WI38 (cell line): ENCODE measurements at regions not wholly inside any gene's neighbourhood (a gene's known extent, or its start where the extent isn't known, plus 50 kb on each side); places are given as distances from the start of the nearest gene placed in this dataset.

Source experiments
- H3K4me3 ChIP-seq: 2 replicates; pipeline ENCODE4 v1.5.1; 2011; ENCODE audit warnings: low read depth, mild to moderate bottlenecking, control low read depth, low read length
- TF ChIP-seq, protein P1 (sequence below): IDR thresholded peaks from 2 replicates; pipeline ENCODE4 v1.5.1; 2012; ENCODE audit warnings: low read depth, mild to moderate bottlenecking, control low read depth, low read length

DNA sequence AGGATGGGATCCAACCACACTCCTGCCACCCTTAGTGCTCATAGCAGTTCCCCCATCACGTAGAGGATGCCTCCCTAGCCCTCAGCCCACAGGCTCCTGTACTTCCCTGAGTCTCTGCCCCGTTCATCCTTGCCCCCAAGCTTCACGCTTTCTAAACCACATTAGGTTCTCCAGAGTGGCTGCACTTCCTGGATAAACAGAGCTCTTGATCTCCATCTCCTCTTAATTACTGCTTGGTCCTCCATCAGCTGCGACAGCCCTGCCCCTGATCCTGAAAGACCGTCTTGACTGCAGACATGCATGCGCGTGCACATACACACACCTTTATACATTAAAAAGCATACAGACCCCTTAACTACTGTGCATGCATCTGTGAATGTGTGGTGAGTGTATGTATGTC lies 530.0 kb downstream of the BCL11B start:
- no peak overlapping the region for H3K4me3 ChIP-seq

DNA sequence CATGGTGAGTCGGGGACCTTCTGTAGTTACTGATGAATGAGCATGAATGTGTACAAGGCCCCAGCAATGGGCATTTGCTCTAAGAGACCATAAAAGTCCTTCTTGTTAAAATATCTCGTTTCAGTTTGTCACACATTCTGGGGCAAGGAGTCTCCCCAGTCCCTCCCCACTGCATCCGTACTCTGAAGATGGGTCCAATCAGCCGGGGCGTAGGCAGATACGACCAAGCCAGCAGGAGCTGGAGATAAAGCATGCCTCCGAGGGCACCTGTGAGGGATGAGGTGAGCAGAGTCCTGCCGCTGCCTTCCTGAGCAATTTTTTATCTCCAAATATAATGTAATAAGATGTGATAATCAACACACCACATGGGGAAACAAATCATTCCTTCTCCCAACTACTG lies 528.5 kb downstream of the BCL11B start:
- no peak overlapping the region for H3K4me3 ChIP-seq
- TF ChIP-seq, protein P1, sequence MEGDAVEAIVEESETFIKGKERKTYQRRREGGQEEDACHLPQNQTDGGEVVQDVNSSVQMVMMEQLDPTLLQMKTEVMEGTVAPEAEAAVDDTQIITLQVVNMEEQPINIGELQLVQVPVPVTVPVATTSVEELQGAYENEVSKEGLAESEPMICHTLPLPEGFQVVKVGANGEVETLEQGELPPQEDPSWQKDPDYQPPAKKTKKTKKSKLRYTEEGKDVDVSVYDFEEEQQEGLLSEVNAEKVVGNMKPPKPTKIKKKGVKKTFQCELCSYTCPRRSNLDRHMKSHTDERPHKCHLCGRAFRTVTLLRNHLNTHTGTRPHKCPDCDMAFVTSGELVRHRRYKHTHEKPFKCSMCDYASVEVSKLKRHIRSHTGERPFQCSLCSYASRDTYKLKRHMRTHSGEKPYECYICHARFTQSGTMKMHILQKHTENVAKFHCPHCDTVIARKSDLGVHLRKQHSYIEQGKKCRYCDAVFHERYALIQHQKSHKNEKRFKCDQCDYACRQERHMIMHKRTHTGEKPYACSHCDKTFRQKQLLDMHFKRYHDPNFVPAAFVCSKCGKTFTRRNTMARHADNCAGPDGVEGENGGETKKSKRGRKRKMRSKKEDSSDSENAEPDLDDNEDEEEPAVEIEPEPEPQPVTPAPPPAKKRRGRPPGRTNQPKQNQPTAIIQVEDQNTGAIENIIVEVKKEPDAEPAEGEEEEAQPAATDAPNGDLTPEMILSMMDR: no peak

More for the DNA sequence above, 530.0 kb downstream of the BCL11B start:
- TF ChIP-seq, protein P1: no peak

DNA sequence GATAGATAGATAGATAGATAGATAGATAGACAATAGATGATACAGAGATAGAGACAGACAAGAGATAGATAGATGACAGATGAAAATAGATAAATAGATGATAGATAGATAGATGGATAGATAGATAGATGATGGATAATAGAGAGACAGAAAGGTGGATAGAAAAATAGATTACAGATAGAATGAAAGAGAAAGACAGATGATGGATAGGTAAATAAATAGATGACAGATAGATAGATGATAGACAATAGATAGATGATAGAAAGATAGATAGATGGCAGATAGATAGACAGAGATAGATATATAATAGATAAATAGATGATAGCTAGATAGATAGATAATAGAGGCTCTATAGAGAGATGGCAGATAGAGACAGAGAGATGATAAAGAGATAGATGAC lies 523.0 kb downstream of the BCL11B start:
- no peak overlapping the region for H3K4me3 ChIP-seq
- TF ChIP-seq, protein P1: no peak

DNA sequence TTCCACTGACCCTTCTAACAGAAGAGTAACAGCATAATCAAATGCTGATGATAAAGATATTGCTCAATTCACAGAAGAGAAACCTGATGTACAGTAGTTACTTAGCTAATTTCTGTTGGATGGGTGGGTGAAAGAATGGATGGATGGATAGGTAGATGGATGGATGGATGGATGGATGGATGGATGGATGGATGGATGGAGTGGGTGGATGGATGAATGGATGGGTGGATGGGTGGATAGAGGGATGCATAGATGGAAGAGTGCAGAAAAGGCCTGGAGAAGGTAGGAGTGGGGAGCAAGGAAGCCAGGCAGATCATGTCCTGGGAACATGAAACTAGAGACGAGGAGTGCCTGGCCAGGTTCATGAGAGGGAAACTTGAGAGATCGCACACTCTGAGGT lies 520.9 kb downstream of the BCL11B start:
- TF ChIP-seq, protein P1: no peak
- no peak overlapping the region for H3K4me3 ChIP-seq

DNA sequence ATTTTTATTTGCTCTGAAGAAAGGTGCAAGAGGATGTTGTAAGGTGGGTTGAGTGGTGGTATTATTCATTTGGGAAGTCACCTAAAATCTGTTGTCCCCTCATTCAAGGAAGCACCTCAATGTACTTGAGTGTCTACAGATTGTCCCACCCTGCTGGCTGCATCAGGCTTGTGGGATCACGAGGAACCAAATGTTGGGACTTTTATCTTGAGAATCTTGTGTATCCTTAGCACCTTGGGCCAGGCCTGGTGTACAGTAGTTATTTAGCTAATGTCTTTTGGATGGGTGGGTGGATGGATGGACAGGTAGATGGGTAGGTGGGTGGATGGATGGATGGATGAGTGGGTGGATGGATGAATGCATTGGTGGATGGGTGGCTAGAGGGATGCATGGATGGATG lies 519.3 kb downstream of the BCL11B start:
- TF ChIP-seq, protein P1: no peak
- H3K4me3 ChIP-seq: no peak overlapping the region

DNA sequence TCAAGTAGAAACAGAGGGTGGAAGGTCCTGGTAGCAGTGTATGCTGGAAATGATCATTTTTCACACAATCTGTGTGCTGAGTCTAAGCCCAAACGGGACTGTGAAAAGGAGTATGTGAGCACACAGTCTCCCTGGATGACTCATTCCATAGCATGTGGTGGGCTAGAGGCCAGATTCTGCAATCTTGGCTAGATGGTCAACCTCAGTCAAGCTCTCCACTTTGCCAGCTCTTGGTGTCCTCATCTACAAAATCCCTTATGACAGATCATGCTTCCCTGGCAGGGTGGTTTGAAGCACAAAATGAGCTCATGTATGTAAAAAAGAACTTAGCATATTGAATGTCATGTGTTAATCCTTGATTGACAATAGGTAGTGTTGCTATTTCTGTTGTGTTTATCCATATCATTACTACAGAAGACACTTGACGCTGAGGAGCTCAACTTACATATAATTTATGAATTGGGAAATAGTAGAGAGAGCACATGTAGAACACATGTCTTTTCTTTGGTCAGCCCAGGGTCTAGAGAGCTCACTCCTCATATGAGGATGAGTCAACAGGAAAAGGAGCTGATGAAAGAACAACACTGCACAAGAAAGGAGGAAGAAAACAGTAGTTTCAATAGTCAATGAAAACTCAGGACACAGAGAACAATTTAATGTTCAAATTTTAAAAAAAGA lies 517.5 kb downstream of the BCL11B start:
- no peak overlapping the region for H3K4me3 ChIP-seq
- TF ChIP-seq, protein P1: no peak

DNA sequence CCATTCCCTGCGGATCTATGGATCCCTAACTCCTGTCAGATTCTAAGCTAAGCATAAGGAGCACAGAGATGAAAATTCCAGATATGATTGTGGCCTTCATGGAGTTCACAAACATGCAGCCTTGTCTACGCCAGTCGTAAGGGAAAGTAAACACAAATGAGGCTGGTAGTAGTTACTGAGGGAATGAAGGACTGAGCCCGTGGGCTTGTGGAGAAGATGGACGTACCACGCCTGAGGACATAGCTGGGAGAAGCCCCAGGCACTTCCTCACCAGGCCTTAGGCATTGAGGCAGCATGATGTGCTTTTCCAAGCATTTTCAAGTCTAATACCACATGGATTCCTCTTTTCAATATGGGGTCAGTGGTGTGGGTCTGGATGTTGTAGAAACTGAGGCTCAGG lies 515.2 kb downstream of the BCL11B start:
- H3K4me3 ChIP-seq: no peak overlapping the region
- TF ChIP-seq, protein P1: no peak
